H1 (cell line): ENCODE measurements at regions not wholly inside any gene's neighbourhood (a gene's known extent, or its start where the extent isn't known, plus 50 kb on each side); places are given as distances from the start of the nearest gene placed in this dataset.

ENCODE experiments used
- CTCF ChIA-PET: fragments of 300-600 bp; sonication (Branson Sonifier 250); formaldehyde crosslinking; loops from one replicate; lab custom pipeline; 2021; ENCODE audit not compliant: partially characterized antibody; lab: Charles Lee
- POLR2A ChIA-PET: fragments of 300-600 bp; sonication (Branson Sonifier 250); formaldehyde crosslinking; loops from one replicate; lab custom pipeline; 2021; ENCODE audit warnings: inconsistent platforms; ENCODE audit not compliant: partially characterized antibody; lab: Charles Lee
- DNase-seq, 2 experiments: peaks; one replicate each; pipeline versions ENCODE4 v3.0.0 to v3.0.0-alpha.2; 2010 to 2022; ENCODE audit warnings: low spot score in 2 of 2, low read depth in 1 of 2, mixed read lengths in 1 of 2
- FAIRE-seq: peaks from 2 replicates; lab custom pipeline; 2011; peaks lifted over from hg19 to GRCh38; lab: Jason Lieb, UNC
- H2AFZ ChIP-seq: 2 replicates; pipeline ENCODE4 v1.8.1; 2012; ENCODE audit warnings: low read length, inconsistent platforms
- H2AK5ac ChIP-seq: 2 replicates; pipeline ENCODE4 v1.6.1; 2013; ENCODE audit warnings: low read depth, low read length
- H2BK120ac ChIP-seq: replicated peaks from 2 replicates; pipeline ENCODE3; 2013; ENCODE audit warnings: low read depth, low read length, inconsistent platforms
- H2BK12ac ChIP-seq: 2 replicates; pipeline ENCODE4 v1.6.1; 2013; ENCODE audit warnings: low read depth, low read length
- H2BK15ac ChIP-seq: 2 replicates; pipeline ENCODE4 v1.6.1; 2013; ENCODE audit warnings: low read length
- H2BK20ac ChIP-seq: 2 replicates; pipeline ENCODE4 v1.6.1; 2013; ENCODE audit warnings: low read length
- H2BK5ac ChIP-seq: 2 replicates; pipeline ENCODE4 v1.6.1; 2013; ENCODE audit warnings: low read depth, low read length
- H3K14ac ChIP-seq: 2 replicates; pipeline ENCODE4 v1.6.1; 2013; ENCODE audit warnings: inconsistent platforms; ENCODE audit not compliant: insufficient read length
- H3K18ac ChIP-seq: 2 replicates; pipeline ENCODE4 v1.6.1; 2013; ENCODE audit warnings: low read length; ENCODE audit errors: extremely low read depth
- H3K23ac ChIP-seq: 2 replicates; pipeline ENCODE4 v1.6.1; 2013; ENCODE audit warnings: inconsistent platforms; ENCODE audit not compliant: insufficient read length
- H3K23me2 ChIP-seq: 2 replicates; pipeline ENCODE4 v1.6.1; 2013; ENCODE audit warnings: low read depth, low read length
- H3K27ac ChIP-seq: 2 replicates; pipeline ENCODE4 v1.6.1; 2011; ENCODE audit warnings: low read depth, low read length, inconsistent platforms
- H3K27me3 ChIP-seq, 4 experiments: replicated peaks in 1 of 4; 1 replicate in 1 of 4; 2 replicates in 3 of 4; pipeline versions ENCODE4 v1.6.1 to v1.8.1; 2011 to 2013; ENCODE audit warnings: low read length in 3 of 4, mild to moderate bottlenecking in 3 of 4, inconsistent platforms in 2 of 4, mixed read lengths in 2 of 4, moderate library complexity in 1 of 4; ENCODE audit not compliant: control insufficient read depth in 3 of 4, insufficient read depth in 3 of 4; ENCODE audit errors: extremely low read depth in 1 of 4
- H3K36me3 ChIP-seq, 4 experiments: 2 replicates each; pipeline versions ENCODE4 v1.6.1 to v1.8.1; 2011 to 2013; ENCODE audit warnings: mild to moderate bottlenecking in 4 of 4, low read length in 3 of 4, moderate library complexity in 2 of 4, control low read depth in 1 of 4, inconsistent platforms in 1 of 4; ENCODE audit not compliant: insufficient read depth in 4 of 4, control insufficient read depth in 2 of 4
- H3K4ac ChIP-seq: replicated peaks from 2 replicates; pipeline ENCODE3; 2013; ENCODE audit warnings: low read length, low read depth, mixed read lengths, inconsistent platforms; ENCODE audit not compliant: insufficient read length
- H3K4me1 ChIP-seq, 4 experiments: replicated peaks in 1 of 4; 1 replicate in 1 of 4; 2 replicates in 3 of 4; pipeline versions ENCODE4 v1.6.1 to v1.8.1; 2011 to 2013; ENCODE audit warnings: low read length in 3 of 4, inconsistent platforms in 2 of 4, mixed read lengths in 1 of 4; ENCODE audit not compliant: insufficient read depth in 4 of 4, control insufficient read depth in 3 of 4
- H3K4me2 ChIP-seq, 2 experiments: 2 replicates each; pipeline versions ENCODE4 v1.6.1 to v1.8.1; 2011 to 2013; ENCODE audit warnings: low read depth in 2 of 2, low read length in 2 of 2, control low read depth in 1 of 2, inconsistent platforms in 1 of 2, mild to moderate bottlenecking in 1 of 2; ENCODE audit not compliant: insufficient read depth in 1 of 2
- H3K4me3 ChIP-seq, 4 experiments: fragments of 200-600, 300-600 bp in 1 of 4; sonication (generic), shearing (Covaris generic), sonication (Bioruptor Twin) in 1 of 4; 2 replicates each; pipeline versions ENCODE4 v1.5.1 to v1.8.1; 2011 to 2016; ENCODE audit warnings: low read length in 4 of 4, low read depth in 3 of 4, control low read depth in 2 of 4, inconsistent platforms in 2 of 4, mild to moderate bottlenecking in 2 of 4, mixed read lengths in 1 of 4, moderate library complexity in 1 of 4; ENCODE audit not compliant: insufficient read depth in 2 of 4; ENCODE audit errors: extremely low read depth in 1 of 4
- H3K56ac ChIP-seq: replicated peaks from 2 replicates; pipeline ENCODE3; 2013; ENCODE audit warnings: low read depth, mild to moderate bottlenecking, mixed read lengths, low read length, inconsistent platforms; ENCODE audit not compliant: insufficient read length
- H3K79me1 ChIP-seq: 2 replicates; pipeline ENCODE4 v1.6.1; 2013; ENCODE audit warnings: low read depth, low read length, control low read depth
- H3K79me2 ChIP-seq, 2 experiments: 2 replicates each; pipeline versions ENCODE4 v1.6.1 to v1.8.1; 2012 to 2013; ENCODE audit warnings: low read length in 2 of 2, mild to moderate bottlenecking in 2 of 2, inconsistent platforms in 1 of 2; ENCODE audit not compliant: insufficient read depth in 2 of 2, control insufficient read depth in 1 of 2
- H3K9ac ChIP-seq, 4 experiments: replicated peaks in 1 of 4; 1 replicate in 1 of 4; 2 replicates in 3 of 4; pipeline versions ENCODE4 v1.6.1 to v1.8.1; 2011 to 2013; ENCODE audit warnings: low read depth in 3 of 4, low read length in 3 of 4, control low read depth in 2 of 4, mild to moderate bottlenecking in 2 of 4, moderate library complexity in 2 of 4, inconsistent platforms in 1 of 4; ENCODE audit errors: extremely low read depth in 1 of 4
- H3K9me3 ChIP-seq, 2 experiments: 2 replicates each; pipeline versions ENCODE4 v1.6.1 to v1.8.1; 2012 to 2013; ENCODE audit warnings: mild to moderate bottlenecking in 2 of 2, moderate library complexity in 2 of 2, control low read depth in 1 of 2, inconsistent platforms in 1 of 2, low read depth in 1 of 2, low read length in 1 of 2, mixed read lengths in 1 of 2; ENCODE audit not compliant: insufficient read depth in 2 of 2
- H4K20me1 ChIP-seq, 2 experiments: replicated peaks in 1 of 2; 2 replicates each; pipeline versions ENCODE3 to v1.8.1; 2011 to 2013; ENCODE audit warnings: inconsistent platforms in 2 of 2, low read length in 2 of 2, mild to moderate bottlenecking in 1 of 2; ENCODE audit not compliant: insufficient read depth in 2 of 2, control insufficient read depth in 1 of 2
- H4K5ac ChIP-seq: 2 replicates; pipeline ENCODE4 v1.6.1; 2013; ENCODE audit warnings: low read length, low read depth, mixed read lengths, inconsistent platforms; ENCODE audit not compliant: insufficient read length
- H4K8ac ChIP-seq: 2 replicates; pipeline ENCODE4 v1.8.0; 2013; ENCODE audit warnings: mild to moderate bottlenecking, moderate library complexity, low read length, inconsistent platforms; ENCODE audit not compliant: insufficient read depth; ENCODE audit errors: extremely low read depth
- H4K91ac ChIP-seq: replicated peaks from 2 replicates; pipeline ENCODE3; 2013; ENCODE audit warnings: low read length, mixed read lengths, inconsistent platforms; ENCODE audit not compliant: insufficient read length
- ATF2 ChIP-seq: IDR thresholded peaks from 2 replicates; pipeline ENCODE4 v1.6.1; 2012; ENCODE audit warnings: low read length, inconsistent platforms
- CEBPB ChIP-seq: IDR thresholded peaks from 2 replicates; pipeline ENCODE4 v1.6.1; 2012; ENCODE audit warnings: low read depth, low read length
- CTBP2 ChIP-seq: IDR thresholded peaks from 2 replicates; pipeline ENCODE4 v1.7.0; 2011; ENCODE audit warnings: borderline replicate concordance, mild to moderate bottlenecking, moderate library complexity, mixed read lengths, low read length; ENCODE audit not compliant: insufficient read depth, insufficient read length
- EP300 ChIP-seq, 2 experiments: IDR thresholded peaks; 1 replicate in 1 of 2; 2 replicates in 1 of 2; pipeline ENCODE4 v1.6.1; 2011 to 2012; ENCODE audit warnings: low read depth in 2 of 2, low read length in 2 of 2, mild to moderate bottlenecking in 2 of 2, borderline replicate concordance in 1 of 2, inconsistent platforms in 1 of 2, moderate library complexity in 1 of 2
- GTF2F1 ChIP-seq: IDR thresholded peaks from 2 replicates; pipeline ENCODE4 v1.6.1; 2012; ENCODE audit warnings: low read depth, low read length, improper control_type of control experiment, borderline replicate concordance
- KDM4A ChIP-seq: IDR thresholded peaks from one replicate; pipeline ENCODE4 v1.7.1; 2012; ENCODE audit warnings: low read depth, mild to moderate bottlenecking, moderate library complexity, low read length, inconsistent platforms; ENCODE audit not compliant: severe bottlenecking
- KDM5A ChIP-seq: fragments of 200-600 bp; IDR thresholded peaks from 2 replicates; pipeline ENCODE4 v1.7.1; 2012; ENCODE audit warnings: mild to moderate bottlenecking, low read length, inconsistent platforms, mixed read lengths
- RFX5 ChIP-seq: IDR thresholded peaks from 2 replicates; pipeline ENCODE4 v1.6.1; 2011; ENCODE audit warnings: low read depth, low read length, improper control_type of control experiment, borderline replicate concordance
- SAP30 ChIP-seq: fragments of 300-600 bp; sonication (generic); IDR thresholded peaks from 2 replicates; pipeline ENCODE4 v1.7.1; 2012; ENCODE audit warnings: low read length, moderate library complexity, mild to moderate bottlenecking, inconsistent platforms; ENCODE audit not compliant: insufficient read depth, insufficient replicate concordance
- WGBS, 2 experiments: shearing (Covaris generic) in 1 of 2; methylation state at CpG; one replicate each; pipeline versions ENCODE4 v1.1.6 to v1.1.7; 2013 to 2015; ENCODE audit warnings: low lambda C conversion rate in 2 of 2, mixed read lengths in 2 of 2, inconsistent platforms in 1 of 2, low coverage in 1 of 2, missing lambda C conversion rate in 1 of 2; ENCODE audit not compliant: insufficient replicate concordance in 2 of 2, insufficient coverage in 1 of 2, insufficient read length in 1 of 2; ENCODE audit errors: extremely low coverage in 1 of 2, missing lambda C conversion rate in 1 of 2; 5-methylcytosine and 5-hydroxymethylcytosine counted together

- TF ChIP-seq CTBP2 (no peak), KDM5A (no peak), EP300 (IDR thresholded peaks at IDR 0.05; ENCODE audit: borderline replicate concordance in 1 of 2, low read depth in 2 of 2, low read length in 2 of 2) (no peak), RFX5 (no peak), ATF2 (no peak), KDM4A (no peak), GTF2F1 (no peak), CEBPB (no peak), SAP30 (no peak)
- TF ChIP-seq, all 59 proteins: peak for 0
- Histone ChIP-seq H3K9me3 (peaks cover 0 to 3% of the 10 kb centered on the region in 2 experiments; a peak in 1 of 4 replicates), H3K9ac (no peak overlapping the region), H3K4me2 (no peak overlapping the region), H2BK15ac (no peak overlapping the region), H2BK5ac (no peak overlapping the region), H3K27me3 (no peaks in the 10 kb centered on the region), H3K56ac (no peak overlapping the region), H4K5ac (no peak overlapping the region), H3K18ac (no peak overlapping the region), H3K23me2 (no peaks in the 10 kb centered on the region), H3K4ac (no peak overlapping the region), H3K23ac (no peak overlapping the region), H3K4me3 (no peak overlapping the region), H3K79me1 (no peaks in the 10 kb centered on the region), H3K27ac (no peak overlapping the region), H4K8ac (no peak overlapping the region), H4K91ac (no peak overlapping the region), H2AK5ac (no peak overlapping the region), H2BK120ac (no peak overlapping the region), H3K14ac (no peak overlapping the region), H2AFZ (no peak overlapping the region), H2BK20ac (no peak overlapping the region), H2BK12ac (no peak overlapping the region), H3K79me2 (no peaks in the 10 kb centered on the region), H3K36me3 (no peaks in the 10 kb centered on the region), H3K4me1 (no peaks in the 10 kb centered on the region), H4K20me1 (no peaks in the 10 kb centered on the region)
- ChIA-PET POLR2A (interaction anchor here (0.5 kb wide), 1 partner anchor 488 kb away, joined by 3 read pairs; no protein-coding TSS in a partner anchor), CTCF (no interaction called here)
- DNase-seq = no peak
- WGBS, 2 experiments = 96% methylated on average over 2 of the region's 2 CpGs; no CpG with 5 or more reads in 1 of the 2 experiments
- FAIRE-seq = no peak
These were observed 386.0 kb upstream of the ZEB2 start for GRCh38 chr2:144905956-144906355.
